ENCODE measurements at regions not wholly inside any gene's neighbourhood (a gene's known extent, or its start where the extent isn't known, plus 50 kb on each side); places are given as distances from the start of the nearest gene placed in this dataset.

- TF ChIP-seq CTCF (IDR thresholded peaks at IDR 0.05) (no peak), POLR2AphosphoS5 (IDR thresholded peaks at IDR 0.05) (no peak), POLR2A (IDR thresholded peaks at IDR 0.05) (no peak), EP300 (IDR thresholded peaks at IDR 0.05) (no peak)
These were observed 334.2 kb downstream of the IRX2 start for GRCh38 chr5:2417301-2417700.

Data from suprapubic skin (tissue), 4 donors.